HG03108 (cell line): ENCODE measurements at regions not wholly inside any gene's neighbourhood (a gene's known extent, or its start where the extent isn't known, plus 50 kb on each side); places are given as distances from the start of the nearest gene placed in this dataset.
"Not testable (repeated sequence)": the region's sequence is repeated elsewhere in the genome, so short reads cannot be mapped to it uniquely, and the experiment has no call there.

Experiments
- ATAC-seq: cut with Tn5 transposase; IDR thresholded peaks from one replicate; pipeline ENCODE4 v1.9.1; 2021; ENCODE audit warnings: moderate library complexity; ENCODE audit not compliant: unreplicated experiment

GRCh38 chr19:28544451-28545261 is 668.3 kb downstream of the UQCRFS1 start:
- no peak for ATAC-seq

GRCh38 chr19:28543244-28543776 is 669.6 kb downstream of the UQCRFS1 start:
- ATAC-seq, result no peak

GRCh38 chr19:28542394-28543243 is 670.3 kb downstream of the UQCRFS1 start:
- ATAC-seq, result no peak

- ATAC-seq, result no peak
Observed at GRCh38 chr19:28541602-28542393, 671.2 kb downstream of the UQCRFS1 start.

- no peak for ATAC-seq
Observed at GRCh38 chr19:28541029-28541428, 671.9 kb downstream of the UQCRFS1 start.

GRCh38 chr19:28540385-28540784 is 672.6 kb downstream of the UQCRFS1 start:
- not testable (repeated sequence) for ATAC-seq

GRCh38 chr19:28539759-28540158 is 673.2 kb downstream of the UQCRFS1 start:
- ATAC-seq, result no peak

GRCh38 chr19:28538579-28538978 is 674.4 kb downstream of the UQCRFS1 start:
- not testable (repeated sequence) for ATAC-seq

GRCh38 chr19:28537896-28538295 is 675.1 kb downstream of the UQCRFS1 start:
- ATAC-seq, result no peak

GRCh38 chr19:28537079-28537478 is 675.9 kb downstream of the UQCRFS1 start:
- ATAC-seq, result no peak

- no peak for ATAC-seq
Observed at GRCh38 chr19:28535352-28535775, 677.6 kb downstream of the UQCRFS1 start.

GRCh38 chr19:28534766-28535351 is 678.1 kb downstream of the UQCRFS1 start:
- ATAC-seq, result no peak

GRCh38 chr19:28532765-28533341 is 680.1 kb downstream of the UQCRFS1 start:
- no peak for ATAC-seq

GRCh38 chr19:28531979-28532378 is 681.0 kb downstream of the UQCRFS1 start:
- ATAC-seq, result no peak

GRCh38 chr19:28530406-28531035 is 682.4 kb downstream of the UQCRFS1 start:
- no peak for ATAC-seq

GRCh38 chr19:28526038-28526437 is 686.9 kb downstream of the UQCRFS1 start:
- no peak for ATAC-seq

- no peak for ATAC-seq
Observed at GRCh38 chr19:28523619-28524018, 689.3 kb downstream of the UQCRFS1 start.

- no peak for ATAC-seq
Observed at GRCh38 chr19:28522545-28522922, 690.4 kb downstream of the UQCRFS1 start.

GRCh38 chr19:28521614-28522544 is 691.1 kb downstream of the UQCRFS1 start:
- ATAC-seq, result no peak
